MM.1S (cell line): ENCODE measurements at regions not wholly inside any gene's neighbourhood (a gene's known extent, or its start where the extent isn't known, plus 50 kb on each side); places are given as distances from the start of the nearest gene placed in this dataset.

Experiments used
- DNase-seq: peaks from one replicate; pipeline ENCODE4 v3.0.0-alpha.2; 2015
- H2AFZ ChIP-seq: fragments of 300-600 bp; sonication (generic); 2 replicates; pipeline ENCODE4 v1.6.0; 2016; ENCODE audit warnings: antibody characterized with exemption, low read length
- H3F3A ChIP-seq: fragments of 300-600 bp; sonication (generic); 2 replicates; pipeline ENCODE4 v1.6.1; 2016; ENCODE audit warnings: mild to moderate bottlenecking, antibody characterized with exemption, low read length, moderate library complexity, mixed read lengths; ENCODE audit not compliant: insufficient read depth
- H3K27ac ChIP-seq: fragments of 300-600 bp; sonication (generic); 2 replicates; pipeline ENCODE4 v1.5.1; 2016; ENCODE audit warnings: mild to moderate bottlenecking, low read length
- H3K27me3 ChIP-seq: fragments of 300-600 bp; sonication (generic); replicated peaks from 2 replicates; pipeline ENCODE4 v1.6.0; 2016; ENCODE audit warnings: low read length; ENCODE audit not compliant: insufficient read depth
- H3K36me3 ChIP-seq: fragments of 300-600 bp; sonication (generic); replicated peaks from 2 replicates; pipeline ENCODE4 v1.6.1; 2016; ENCODE audit warnings: mild to moderate bottlenecking, low read length, mixed read lengths; ENCODE audit not compliant: insufficient read depth
- H3K4me1 ChIP-seq: fragments of 300-600 bp; sonication (generic); 2 replicates; pipeline ENCODE4 v1.6.1; 2016; ENCODE audit warnings: low read length, mixed read lengths
- H3K4me2 ChIP-seq: fragments of 300-600 bp; sonication (generic); 2 replicates; pipeline ENCODE4 v1.6.0; 2016; ENCODE audit warnings: low read depth, low read length
- H3K4me3 ChIP-seq: fragments of 300-600 bp; sonication (generic); 2 replicates; pipeline ENCODE4 v1.5.1; 2016; ENCODE audit warnings: low read length, mixed read lengths
- H3K79me2 ChIP-seq: fragments of 300-600 bp; sonication (generic); 2 replicates; pipeline ENCODE4 v1.6.1; 2016; ENCODE audit warnings: mixed run types, low read length, mixed read lengths
- H3K9ac ChIP-seq: fragments of 300-600 bp; sonication (generic); 2 replicates; pipeline ENCODE4 v1.6.1; 2016; ENCODE audit warnings: low read length, mixed read lengths
- H3K9me2 ChIP-seq: fragments of 300-600 bp; sonication (generic); replicated peaks from 2 replicates; pipeline ENCODE4 v1.6.1; 2016; ENCODE audit warnings: mild to moderate bottlenecking, low read length, mixed read lengths; ENCODE audit not compliant: insufficient read depth
- H3K9me3 ChIP-seq: fragments of 300-600 bp; sonication (generic); replicated peaks from 2 replicates; pipeline ENCODE4 v1.6.1; 2016; ENCODE audit warnings: mild to moderate bottlenecking, low read length, mixed read lengths; ENCODE audit not compliant: insufficient read depth
- H4K20me1 ChIP-seq: fragments of 300-600 bp; sonication (generic); 2 replicates; pipeline ENCODE4 v1.6.1; 2016; ENCODE audit warnings: mild to moderate bottlenecking, low read length, moderate library complexity, mixed read lengths; ENCODE audit not compliant: insufficient read depth
- CTCF ChIP-seq: fragments of 300-600 bp; sonication (generic); IDR thresholded peaks from 2 replicates; pipeline ENCODE4 v1.5.1; 2016; ENCODE audit warnings: antibody characterized with exemption, low read length, mixed read lengths
- EZH2 ChIP-seq: fragments of 300-600 bp; sonication (generic); optimal IDR thresholded peaks from 2 replicates; pipeline ENCODE3; 2017; ENCODE audit warnings: low read depth, mild to moderate bottlenecking, antibody characterized with exemption, low read length, mixed read lengths
- EZH2phosphoT487 ChIP-seq: fragments of 300-600 bp; sonication (generic); IDR thresholded peaks from 2 replicates; pipeline ENCODE4 v1.6.1; 2018; ENCODE audit warnings: antibody characterized with exemption, low read length

DNA sequence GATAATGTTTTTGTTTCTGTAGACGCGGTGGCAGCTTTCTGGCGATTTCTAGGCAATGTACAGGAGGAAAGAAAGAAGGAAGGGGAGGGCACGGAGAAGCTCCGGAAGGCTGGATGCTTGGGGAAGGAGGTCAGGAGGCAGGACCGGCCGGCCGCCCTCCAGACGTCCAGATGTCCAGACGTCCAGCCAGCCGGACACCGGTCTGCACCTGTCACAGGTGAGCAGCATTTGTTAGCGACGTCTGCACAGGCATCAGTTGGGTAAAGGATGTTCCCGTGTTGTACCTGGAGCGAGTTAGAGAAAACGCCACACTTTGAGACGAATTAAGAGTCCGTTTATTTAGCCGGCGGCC is 90.0 kb upstream of the PPP2R3B start:
- TF ChIP-seq EZH2phosphoT487: no peak
- no peak for TF ChIP-seq CTCF
- Histone ChIP-seq H3K4me1 (no peaks in the 10 kb centered on the region), H3K79me2 (no peaks in the 10 kb centered on the region), H3K9me3 (no peaks in the 10 kb centered on the region), H3K9me2 (no peaks in the 10 kb centered on the region), H3K9ac (no peak overlapping the region), H3K36me3 (no peaks in the 10 kb centered on the region), H2AFZ (no peak overlapping the region), H3K4me2 (no peak overlapping the region), H3K4me3 (no peak overlapping the region), H3K27ac (no peak overlapping the region), H4K20me1 (no peaks in the 10 kb centered on the region), H3K27me3 (0 out of 2 replicates have a peak, but pooled peaks cover 2% of the 10 kb centered on the region), H3F3A (no peaks in the 10 kb centered on the region)
- DNase-seq: no peak

DNA sequence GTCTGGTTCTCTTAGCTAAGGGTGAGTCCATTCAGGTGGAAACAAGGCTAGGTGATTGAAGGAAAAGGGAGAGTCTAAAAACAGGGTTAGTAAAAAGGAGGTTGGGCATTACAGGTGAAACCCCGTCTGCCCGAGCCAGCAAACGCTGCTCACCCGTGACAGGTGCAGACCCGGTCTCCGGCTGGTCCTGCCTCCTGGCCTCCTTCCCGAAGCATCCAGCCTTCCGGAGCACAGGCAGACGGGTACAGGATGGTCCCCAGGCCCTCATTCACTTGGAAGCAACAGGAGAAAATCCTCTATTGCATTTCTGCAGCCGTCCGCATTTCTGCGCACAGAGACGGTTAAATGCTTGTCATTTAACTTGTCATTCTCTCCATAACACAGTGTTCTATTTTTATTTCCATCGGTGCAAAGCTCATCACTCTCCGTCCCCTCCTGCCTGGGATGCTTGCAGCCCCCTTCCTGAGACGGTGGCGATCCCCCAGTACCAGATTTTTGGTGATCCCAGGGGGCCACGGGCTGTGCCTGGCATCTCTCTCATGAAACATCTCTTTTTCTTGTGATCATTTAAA is 90.8 kb upstream of the PPP2R3B start:
- Histone ChIP-seq H3K27ac (no peak overlapping the region), H3K79me2 (no peaks in the 10 kb centered on the region), H2AFZ (no peak overlapping the region), H3K36me3 (no peaks in the 10 kb centered on the region), H3K9me2 (no peaks in the 10 kb centered on the region), H4K20me1 (no peaks in the 10 kb centered on the region), H3F3A (no peaks in the 10 kb centered on the region), H3K9ac (no peak overlapping the region), H3K4me1 (no peaks in the 10 kb centered on the region), H3K27me3 (0 out of 2 replicates have a peak, but pooled peaks cover 2% of the 10 kb centered on the region), H3K9me3 (no peaks in the 10 kb centered on the region), H3K4me3 (no peak overlapping the region), H3K4me2 (no peak overlapping the region)
- DNase-seq: no peak
- TF ChIP-seq EZH2phosphoT487: no peak
- TF ChIP-seq CTCF: no peak
- TF ChIP-seq EZH2: no peak

GRCh38 chrX:479273-479981 is 92.7 kb upstream of the PPP2R3B start:
- H3K4me1 ChIP-seq: no peaks in the 10 kb centered on the region
- no peaks in the 10 kb centered on the region for H3K9me3 ChIP-seq
- TF ChIP-seq EZH2phosphoT487 (no peak), CTCF (no peak), EZH2 (no peak)

More at GRCh38 chrX:479273-479981, 92.7 kb upstream of the PPP2R3B start:
- Histone ChIP-seq H4K20me1 (no peaks in the 10 kb centered on the region), H3K79me2 (no peaks in the 10 kb centered on the region), H3K4me3 (no peak overlapping the region), H3K9ac (no peak overlapping the region), H3F3A (no peaks in the 10 kb centered on the region), H3K36me3 (no peaks in the 10 kb centered on the region), H3K4me2 (no peak overlapping the region), H2AFZ (no peak overlapping the region), H3K27me3 (no peaks in the 10 kb centered on the region), H3K27ac (no peak overlapping the region), H3K9me2 (no peaks in the 10 kb centered on the region)
- DNase-seq: no peak
